Neural crest cell (in vitro differentiated cells): ENCODE measurements at regions not wholly inside any gene's neighbourhood (a gene's known extent, or its start where the extent isn't known, plus 50 kb on each side); places are given as distances from the start of the nearest gene placed in this dataset.

Experiments used
- DNase-seq: peaks from one replicate; pipeline ENCODE4 v3.0.0; 2021; ENCODE audit warnings: low read depth, mixed read lengths, low spot score
- H3K27ac Mint-ChIP-seq: one replicate; pipeline ENCODE4 v1.8.0; 2021; ENCODE audit warnings: mild to moderate bottlenecking, mixed read lengths; ENCODE audit not compliant: unreplicated experiment
- H3K27me3 Mint-ChIP-seq: 2 replicates; pipeline ENCODE4 v1.8.0; 2021; ENCODE audit warnings: low read depth, mild to moderate bottlenecking, mixed read lengths
- H3K36me3 Mint-ChIP-seq: 2 replicates; pipeline ENCODE4 v1.8.0; 2021; ENCODE audit warnings: low read depth, mild to moderate bottlenecking, mixed read lengths
- H3K4me1 Mint-ChIP-seq: 2 replicates; pipeline ENCODE4 v1.8.0; 2021; ENCODE audit warnings: mixed read lengths
- H3K4me3 Mint-ChIP-seq: one replicate; pipeline ENCODE4 v1.8.0; 2021; ENCODE audit warnings: mild to moderate bottlenecking, mixed read lengths
- H3K9me3 Mint-ChIP-seq: 2 replicates; pipeline ENCODE4 v1.8.0; 2021; ENCODE audit warnings: mixed read lengths
- CTCF ChIP-seq: fragments of 200-600 bp; sonication (generic); conservative IDR thresholded peaks from 2 replicates; pipeline ENCODE4 v1.5.0; 2021; ENCODE audit warnings: antibody characterized with exemption, mild to moderate bottlenecking

GRCh38 chr5:171571663-171572062, 152.2 kb downstream of the FGF18 start:
- Mint-ChIP-seq H3K36me3 (peaks cover 23% of the 10 kb centered on the region), H3K9me3 (peaks cover 26% of the 10 kb centered on the region), H3K27me3 (no peaks in the 10 kb centered on the region), H3K4me3 (no peak overlapping the region), H3K4me1 (peaks cover 12% of the 10 kb centered on the region), H3K27ac (no peak overlapping the region)
- DNase-seq, result no peak
- TF ChIP-seq CTCF, result no peak

GRCh38 chr5:171573021-171573420, 153.6 kb downstream of the FGF18 start:
- H3K36me3 Mint-ChIP-seq, result peaks cover 23% of the 10 kb centered on the region
- no peak for TF ChIP-seq CTCF
- no peaks in the 10 kb centered on the region for H3K27me3 Mint-ChIP-seq
- peaks cover 20% of the 10 kb centered on the region for H3K9me3 Mint-ChIP-seq
- H3K27ac Mint-ChIP-seq, result no peak overlapping the region
- H3K4me1 Mint-ChIP-seq, result peaks cover 15% of the 10 kb centered on the region
- no peak for DNase-seq
- H3K4me3 Mint-ChIP-seq, result no peak overlapping the region

GRCh38 chr5:171573451-171574225, 154.2 kb downstream of the FGF18 start:
- no peak for TF ChIP-seq CTCF
- H3K27me3 Mint-ChIP-seq, result no peaks in the 10 kb centered on the region
- peaks cover 21% of the 10 kb centered on the region for H3K4me1 Mint-ChIP-seq

GRCh38 chr5:171574376-171574775, 154.9 kb downstream of the FGF18 start:
- Mint-ChIP-seq H3K4me1 (peaks cover 28% of the 10 kb centered on the region), H3K27me3 (no peaks in the 10 kb centered on the region), H3K4me3 (no peak overlapping the region), H3K9me3 (peaks cover 13% of the 10 kb centered on the region), H3K36me3 (peaks cover 15% of the 10 kb centered on the region), H3K27ac (no peak overlapping the region)
- DNase-seq, result no peak
- no peak for TF ChIP-seq CTCF

More at GRCh38 chr5:171573451-171574225, 154.2 kb downstream of the FGF18 start:
- DNase-seq, result no peak
- Mint-ChIP-seq H3K36me3 (peaks cover 21% of the 10 kb centered on the region), H3K9me3 (peaks cover 18% of the 10 kb centered on the region), H3K4me3 (no peak overlapping the region), H3K27ac (no peak overlapping the region)

GRCh38 chr5:171575386-171575785, 155.9 kb downstream of the FGF18 start:
- peaks cover 7% of the 10 kb centered on the region for H3K36me3 Mint-ChIP-seq
- H3K4me1 Mint-ChIP-seq, result peaks cover 32% of the 10 kb centered on the region
- DNase-seq, result no peak
- H3K27me3 Mint-ChIP-seq, result no peaks in the 10 kb centered on the region
- H3K4me3 Mint-ChIP-seq, result no peak overlapping the region
- no peak for TF ChIP-seq CTCF
- no peak overlapping the region for H3K27ac Mint-ChIP-seq
- H3K9me3 Mint-ChIP-seq, result peaks cover 5% of the 10 kb centered on the region
